Heart left ventricle (tissue), 13 donors: ENCODE measurements at regions not wholly inside any gene's neighbourhood (a gene's known extent, or its start where the extent isn't known, plus 50 kb on each side); places are given as distances from the start of the nearest gene placed in this dataset.

ENCODE experiments used
- POLR2A ChIP-seq, 2 donors: fragments of 450-650 bp; IDR thresholded peaks; one replicate each; pipeline ENCODE4 v1.6.1; 2017; ENCODE audit warnings: antibody characterized with exemption in 2 of 2, mild to moderate bottlenecking in 2 of 2, moderate library complexity in 2 of 2
- TF ChIP-seq, protein P1 (sequence below), 12 donors: fragments of 200-600 bp; sonication (generic) in 4 of 12; IDR thresholded peaks; one replicate each; pipeline versions ENCODE4 v1.5.0 to v1.8.0; 2018 to 2022; ENCODE audit warnings: antibody characterized with exemption in 12 of 12, mild to moderate bottlenecking in 5 of 12
- donor health status: ischemic (EF 13 %, LVEDD 7.1; RV severe dilation, severe dysfunction).
- donor health status: DM: no; HTN: yes; CAD: no.
- donor health status: DM: no; HTN: no; CAD: no.
- donor health status: ischemic (EF 25% LVEDD 6.9; RV normal size, moderate dysfunction).
- donor health status: ischemic (EF 25% LVEDD 5.7; RV mildly dilated, moderate dysfunction).
- donor health status: ischemic (EF 35%, LVEDD 5.7; RV mildly dilated, moderate dysfunction).
- donor health status: nonischemic (EF 11% LVEDD 7.7; RV severe dilation, severe dysfunction).
- donor health status: DM: yes; HTN: yes; CAD: no.
- donor health status: PGD.
- donor health status: ischemic (EF 29% LVEDD 5.4; RV normal size, mild dysfunction).
- donor health status: nonischemic (EF 23%, LVEDD 6.1; RV moderate dilation, normal function).

DNA sequence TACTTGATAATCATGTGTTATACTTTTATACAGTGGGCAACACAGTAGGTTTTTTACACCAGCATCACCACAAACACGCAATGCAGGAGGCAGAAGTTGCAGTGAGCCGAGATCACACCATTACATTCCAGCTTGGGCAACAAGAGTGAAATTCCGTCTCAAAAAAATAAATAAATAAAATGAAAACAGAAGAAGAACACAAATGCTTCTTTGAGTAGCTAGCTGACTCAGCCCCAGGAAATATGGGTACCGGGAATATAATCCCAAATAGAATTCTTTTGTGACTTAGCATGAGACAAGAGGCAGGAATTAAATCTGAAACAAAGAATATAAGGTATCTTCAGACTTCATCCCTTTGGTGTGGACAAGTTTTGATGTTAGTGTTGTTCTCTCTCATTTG is 164.2 kb upstream of the ATXN1 start:
- TF ChIP-seq, protein P1, sequence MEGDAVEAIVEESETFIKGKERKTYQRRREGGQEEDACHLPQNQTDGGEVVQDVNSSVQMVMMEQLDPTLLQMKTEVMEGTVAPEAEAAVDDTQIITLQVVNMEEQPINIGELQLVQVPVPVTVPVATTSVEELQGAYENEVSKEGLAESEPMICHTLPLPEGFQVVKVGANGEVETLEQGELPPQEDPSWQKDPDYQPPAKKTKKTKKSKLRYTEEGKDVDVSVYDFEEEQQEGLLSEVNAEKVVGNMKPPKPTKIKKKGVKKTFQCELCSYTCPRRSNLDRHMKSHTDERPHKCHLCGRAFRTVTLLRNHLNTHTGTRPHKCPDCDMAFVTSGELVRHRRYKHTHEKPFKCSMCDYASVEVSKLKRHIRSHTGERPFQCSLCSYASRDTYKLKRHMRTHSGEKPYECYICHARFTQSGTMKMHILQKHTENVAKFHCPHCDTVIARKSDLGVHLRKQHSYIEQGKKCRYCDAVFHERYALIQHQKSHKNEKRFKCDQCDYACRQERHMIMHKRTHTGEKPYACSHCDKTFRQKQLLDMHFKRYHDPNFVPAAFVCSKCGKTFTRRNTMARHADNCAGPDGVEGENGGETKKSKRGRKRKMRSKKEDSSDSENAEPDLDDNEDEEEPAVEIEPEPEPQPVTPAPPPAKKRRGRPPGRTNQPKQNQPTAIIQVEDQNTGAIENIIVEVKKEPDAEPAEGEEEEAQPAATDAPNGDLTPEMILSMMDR (IDR thresholded peaks at IDR 0.05), result no peak
- no peak for TF ChIP-seq POLR2A (IDR thresholded peaks at IDR 0.05)
